ENCODE measurements at regions not wholly inside any gene's neighbourhood (a gene's known extent, or its start where the extent isn't known, plus 50 kb on each side); places are given as distances from the start of the nearest gene placed in this dataset.

DNA sequence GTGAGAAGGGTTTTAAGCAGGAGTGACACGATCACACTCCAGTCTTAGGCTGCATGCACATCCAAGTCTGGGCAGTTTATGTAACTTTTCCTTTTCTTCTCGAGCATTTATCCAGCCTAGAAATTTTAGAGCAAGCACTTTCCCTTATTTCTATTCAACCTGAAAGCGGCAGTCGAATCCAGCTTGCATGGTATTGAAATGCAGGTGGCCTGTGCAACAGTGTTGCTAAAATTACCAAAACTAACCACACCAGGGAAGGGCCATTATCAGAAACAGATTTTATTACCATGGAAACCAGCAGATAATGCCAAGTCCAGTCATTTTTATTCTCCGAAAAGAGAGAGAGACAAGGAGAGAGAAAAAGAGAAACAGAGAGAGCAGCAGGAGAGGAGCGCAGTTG is 179.9 kb upstream of the ZC3H12A start:
- Histone ChIP-seq H3F3A (replicated peaks; ENCODE audit: low read depth) (no peaks in the 10 kb centered on the region), H3K4me2 (no peak overlapping the region), H3K4me3 (no peak overlapping the region), H3K9me2 (ENCODE audit: insufficient read depth) (no peaks in the 10 kb centered on the region), H3K27me3 (ENCODE audit: insufficient read depth) (no peaks in the 10 kb centered on the region), H3K4me1 (ENCODE audit: insufficient read depth) (peaks cover 17% of the 10 kb centered on the region; the same call in 1 of the 2 replicates), H3K79me2 (replicated peaks; ENCODE audit: insufficient read depth) (no peaks in the 10 kb centered on the region), H3K36me3 (ENCODE audit: insufficient read depth) (no peaks in the 10 kb centered on the region), H2AFZ (no peak overlapping the region; the same call in 1 of the 2 replicates), H4K20me1 (replicated peaks; ENCODE audit: insufficient read depth) (no peaks in the 10 kb centered on the region), H3K27ac (ENCODE audit: low read depth) (no peak overlapping the region)
- peaks cover 5% of the 10 kb centered on the region for H3K27me3 Mint-ChIP-seq (ENCODE audit: insufficient read depth, low read depth, poor library complexity)
- H3K4me1 Mint-ChIP-seq, result peaks cover 18% of the 10 kb centered on the region
- H3K27ac Mint-ChIP-seq, result no peak overlapping the region
- no peak overlapping the region for H3K4me3 Mint-ChIP-seq
- TF ChIP-seq, protein P1, sequence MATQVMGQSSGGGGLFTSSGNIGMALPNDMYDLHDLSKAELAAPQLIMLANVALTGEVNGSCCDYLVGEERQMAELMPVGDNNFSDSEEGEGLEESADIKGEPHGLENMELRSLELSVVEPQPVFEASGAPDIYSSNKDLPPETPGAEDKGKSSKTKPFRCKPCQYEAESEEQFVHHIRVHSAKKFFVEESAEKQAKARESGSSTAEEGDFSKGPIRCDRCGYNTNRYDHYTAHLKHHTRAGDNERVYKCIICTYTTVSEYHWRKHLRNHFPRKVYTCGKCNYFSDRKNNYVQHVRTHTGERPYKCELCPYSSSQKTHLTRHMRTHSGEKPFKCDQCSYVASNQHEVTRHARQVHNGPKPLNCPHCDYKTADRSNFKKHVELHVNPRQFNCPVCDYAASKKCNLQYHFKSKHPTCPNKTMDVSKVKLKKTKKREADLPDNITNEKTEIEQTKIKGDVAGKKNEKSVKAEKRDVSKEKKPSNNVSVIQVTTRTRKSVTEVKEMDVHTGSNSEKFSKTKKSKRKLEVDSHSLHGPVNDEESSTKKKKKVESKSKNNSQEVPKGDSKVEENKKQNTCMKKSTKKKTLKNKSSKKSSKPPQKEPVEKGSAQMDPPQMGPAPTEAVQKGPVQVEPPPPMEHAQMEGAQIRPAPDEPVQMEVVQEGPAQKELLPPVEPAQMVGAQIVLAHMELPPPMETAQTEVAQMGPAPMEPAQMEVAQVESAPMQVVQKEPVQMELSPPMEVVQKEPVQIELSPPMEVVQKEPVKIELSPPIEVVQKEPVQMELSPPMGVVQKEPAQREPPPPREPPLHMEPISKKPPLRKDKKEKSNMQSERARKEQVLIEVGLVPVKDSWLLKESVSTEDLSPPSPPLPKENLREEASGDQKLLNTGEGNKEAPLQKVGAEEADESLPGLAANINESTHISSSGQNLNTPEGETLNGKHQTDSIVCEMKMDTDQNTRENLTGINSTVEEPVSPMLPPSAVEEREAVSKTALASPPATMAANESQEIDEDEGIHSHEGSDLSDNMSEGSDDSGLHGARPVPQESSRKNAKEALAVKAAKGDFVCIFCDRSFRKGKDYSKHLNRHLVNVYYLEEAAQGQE (IDR thresholded peaks at IDR 0.05; ENCODE audit: unreplicated experiment), result no peak
- no peak for TF ChIP-seq POLR2AphosphoS5 (IDR thresholded peaks at IDR 0.05; ENCODE audit: low read depth)
- no peak for TF ChIP-seq CREB1 (CRISPR knock-in tag; IDR thresholded peaks at IDR 0.05; ENCODE audit: low read depth)
- no peaks in the 10 kb centered on the region for H3K9me3 Mint-ChIP-seq
- DNase-seq (ENCODE audit: low spot score) (no peak), ATAC-seq (no peak)
- no peaks in the 10 kb centered on the region for H3K36me3 Mint-ChIP-seq (ENCODE audit: low read depth)

DNA sequence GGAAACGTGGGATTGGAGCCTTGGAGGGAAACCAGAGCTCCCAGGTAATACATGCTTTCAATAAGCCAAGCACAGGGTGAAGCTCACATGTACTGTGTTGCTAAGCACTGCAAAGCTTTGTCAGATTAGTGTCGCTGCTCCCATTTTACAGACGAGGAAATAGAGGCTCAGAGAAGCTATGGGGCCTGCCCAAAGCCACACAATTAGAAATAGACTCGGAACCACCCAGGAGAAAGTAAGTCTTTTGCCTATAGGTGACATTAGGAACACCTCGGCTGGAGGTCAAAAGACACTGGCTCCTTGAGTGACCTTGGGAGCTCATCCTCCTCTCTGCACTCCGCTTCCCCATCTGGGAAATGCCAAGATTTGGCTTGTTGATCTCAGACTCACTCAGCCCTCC is 175.6 kb upstream of the ZC3H12A start:
- TF ChIP-seq, protein P2, sequence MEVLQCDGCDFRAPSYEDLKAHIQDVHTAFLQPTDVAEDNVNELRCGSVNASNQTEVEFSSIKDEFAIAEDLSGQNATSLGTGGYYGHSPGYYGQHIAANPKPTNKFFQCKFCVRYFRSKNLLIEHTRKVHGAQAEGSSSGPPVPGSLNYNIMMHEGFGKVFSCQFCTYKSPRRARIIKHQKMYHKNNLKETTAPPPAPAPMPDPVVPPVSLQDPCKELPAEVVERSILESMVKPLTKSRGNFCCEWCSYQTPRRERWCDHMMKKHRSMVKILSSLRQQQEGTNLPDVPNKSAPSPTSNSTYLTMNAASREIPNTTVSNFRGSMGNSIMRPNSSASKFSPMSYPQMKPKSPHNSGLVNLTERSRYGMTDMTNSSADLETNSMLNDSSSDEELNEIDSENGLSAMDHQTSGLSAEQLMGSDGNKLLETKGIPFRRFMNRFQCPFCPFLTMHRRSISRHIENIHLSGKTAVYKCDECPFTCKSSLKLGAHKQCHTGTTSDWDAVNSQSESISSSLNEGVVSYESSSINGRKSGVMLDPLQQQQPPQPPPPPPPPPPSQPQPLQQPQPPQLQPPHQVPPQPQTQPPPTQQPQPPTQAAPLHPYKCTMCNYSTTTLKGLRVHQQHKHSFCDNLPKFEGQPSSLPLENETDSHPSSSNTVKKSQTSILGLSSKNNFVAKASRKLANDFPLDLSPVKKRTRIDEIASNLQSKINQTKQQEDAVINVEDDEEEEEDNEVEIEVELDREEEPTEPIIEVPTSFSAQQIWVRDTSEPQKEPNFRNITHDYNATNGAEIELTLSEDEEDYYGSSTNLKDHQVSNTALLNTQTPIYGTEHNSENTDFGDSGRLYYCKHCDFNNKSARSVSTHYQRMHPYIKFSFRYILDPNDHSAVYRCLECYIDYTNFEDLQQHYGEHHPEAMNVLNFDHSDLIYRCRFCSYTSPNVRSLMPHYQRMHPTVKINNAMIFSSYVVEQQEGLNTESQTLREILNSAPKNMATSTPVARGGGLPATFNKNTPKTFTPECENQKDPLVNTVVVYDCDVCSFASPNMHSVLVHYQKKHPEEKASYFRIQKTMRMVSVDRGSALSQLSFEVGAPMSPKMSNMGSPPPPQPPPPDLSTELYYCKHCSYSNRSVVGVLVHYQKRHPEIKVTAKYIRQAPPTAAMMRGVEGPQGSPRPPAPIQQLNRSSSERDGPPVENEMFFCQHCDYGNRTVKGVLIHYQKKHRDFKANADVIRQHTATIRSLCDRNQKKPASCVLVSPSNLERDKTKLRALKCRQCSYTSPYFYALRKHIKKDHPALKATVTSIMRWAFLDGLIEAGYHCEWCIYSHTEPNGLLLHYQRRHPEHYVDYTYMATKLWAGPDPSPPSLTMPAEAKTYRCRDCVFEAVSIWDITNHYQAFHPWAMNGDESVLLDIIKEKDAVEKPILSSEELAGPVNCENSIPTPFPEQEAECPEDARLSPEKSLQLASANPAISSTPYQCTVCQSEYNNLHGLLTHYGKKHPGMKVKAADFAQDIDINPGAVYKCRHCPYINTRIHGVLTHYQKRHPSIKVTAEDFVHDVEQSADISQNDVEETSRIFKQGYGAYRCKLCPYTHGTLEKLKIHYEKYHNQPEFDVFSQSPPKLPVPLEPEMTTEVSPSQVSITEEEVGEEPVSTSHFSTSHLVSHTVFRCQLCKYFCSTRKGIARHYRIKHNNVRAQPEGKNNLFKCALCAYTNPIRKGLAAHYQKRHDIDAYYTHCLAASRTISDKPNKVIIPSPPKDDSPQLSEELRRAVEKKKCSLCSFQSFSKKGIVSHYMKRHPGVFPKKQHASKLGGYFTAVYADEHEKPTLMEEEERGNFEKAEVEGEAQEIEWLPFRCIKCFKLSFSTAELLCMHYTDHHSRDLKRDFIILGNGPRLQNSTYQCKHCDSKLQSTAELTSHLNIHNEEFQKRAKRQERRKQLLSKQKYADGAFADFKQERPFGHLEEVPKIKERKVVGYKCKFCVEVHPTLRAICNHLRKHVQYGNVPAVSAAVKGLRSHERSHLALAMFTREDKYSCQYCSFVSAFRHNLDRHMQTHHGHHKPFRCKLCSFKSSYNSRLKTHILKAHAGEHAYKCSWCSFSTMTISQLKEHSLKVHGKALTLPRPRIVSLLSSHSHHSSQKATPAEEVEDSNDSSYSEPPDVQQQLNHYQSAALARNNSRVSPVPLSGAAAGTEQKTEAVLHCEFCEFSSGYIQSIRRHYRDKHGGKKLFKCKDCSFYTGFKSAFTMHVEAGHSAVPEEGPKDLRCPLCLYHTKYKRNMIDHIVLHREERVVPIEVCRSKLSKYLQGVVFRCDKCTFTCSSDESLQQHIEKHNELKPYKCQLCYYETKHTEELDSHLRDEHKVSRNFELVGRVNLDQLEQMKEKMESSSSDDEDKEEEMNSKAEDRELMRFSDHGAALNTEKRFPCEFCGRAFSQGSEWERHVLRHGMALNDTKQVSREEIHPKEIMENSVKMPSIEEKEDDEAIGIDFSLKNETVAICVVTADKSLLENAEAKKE (CRISPR knock-in tag; IDR thresholded peaks at IDR 0.05), result no peak
- Histone ChIP-seq H3K4me3 (no peak overlapping the region), H2AFZ (no peak overlapping the region), H3F3A (replicated peaks; ENCODE audit: low read depth) (no peaks in the 10 kb centered on the region), H4K20me1 (replicated peaks; ENCODE audit: insufficient read depth) (no peaks in the 10 kb centered on the region), H3K27me3 (ENCODE audit: insufficient read depth) (no peaks in the 10 kb centered on the region), H3K36me3 (ENCODE audit: insufficient read depth) (no peaks in the 10 kb centered on the region), H3K27ac (ENCODE audit: low read depth) (no peak overlapping the region), H3K4me2 (no peak overlapping the region), H3K4me1 (ENCODE audit: insufficient read depth) (0 out of 2 replicates have a peak, but pooled peaks cover 8% of the 10 kb centered on the region), H3K79me2 (replicated peaks; ENCODE audit: insufficient read depth) (no peaks in the 10 kb centered on the region), H3K9me2 (ENCODE audit: insufficient read depth) (peaks cover 8% of the 10 kb centered on the region; the same call in 1 of the 2 replicates)
- H3K36me3 Mint-ChIP-seq (ENCODE audit: low read depth), result no peaks in the 10 kb centered on the region
- no peak overlapping the region for H3K4me3 Mint-ChIP-seq
- H3K4me1 Mint-ChIP-seq, result peaks cover 11% of the 10 kb centered on the region
- H3K9me3 Mint-ChIP-seq, result no peaks in the 10 kb centered on the region
- ATAC-seq (no peak), DNase-seq (ENCODE audit: low spot score) (no peak)
- H3K27ac Mint-ChIP-seq, result no peak overlapping the region
- no peaks in the 10 kb centered on the region for H3K27me3 Mint-ChIP-seq (ENCODE audit: insufficient read depth, low read depth, poor library complexity)
